ENCODE measurements at regions not wholly inside any gene's neighbourhood (a gene's known extent, or its start where the extent isn't known, plus 50 kb on each side); places are given as distances from the start of the nearest gene placed in this dataset.

DNA sequence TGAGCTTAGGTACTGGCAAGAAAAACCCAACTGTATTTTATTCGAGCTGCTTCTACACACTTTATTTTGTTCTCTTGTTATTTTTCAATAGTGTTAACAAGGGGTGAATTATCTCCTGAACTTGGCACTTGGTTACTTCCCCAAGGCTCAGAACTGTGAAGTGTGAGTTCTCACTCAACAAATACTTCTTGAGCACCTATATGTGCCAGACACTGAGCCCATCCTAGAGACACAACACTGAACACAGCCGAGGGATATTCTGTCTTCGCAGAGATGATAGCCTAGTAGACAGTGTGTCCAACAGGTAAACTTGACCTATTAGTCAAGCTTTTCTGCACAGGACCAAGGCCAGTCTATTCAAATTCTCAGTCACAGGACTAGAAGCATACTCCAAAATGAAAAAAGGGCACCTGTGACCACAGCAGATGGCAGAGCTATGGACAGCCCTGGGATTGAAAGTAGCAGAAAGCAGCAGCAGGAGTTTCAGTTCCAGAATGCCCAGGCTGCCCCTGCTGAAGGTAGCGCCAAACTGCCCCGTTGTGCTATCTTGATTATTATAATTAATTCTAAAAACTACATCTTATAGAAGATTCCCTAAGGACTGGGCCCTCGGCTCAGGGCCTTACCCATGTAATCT is 77.8 kb upstream of the TAB2 start:
- no peak overlapping the region for H3K4me2 ChIP-seq (ENCODE audit: insufficient read depth, low read length)
- ATAC-seq (no peak), FAIRE-seq (no peak), DNase-seq (ENCODE audit: extremely low read depth in 1 of 4, low spot score in 3 of 4) (no peak)
- H3K9me3 ChIP-seq (replicated peaks; ENCODE audit: control insufficient read depth, insufficient read depth, low read depth, low read length), result no peaks in the 10 kb centered on the region
- no peaks in the 10 kb centered on the region for H3K79me2 ChIP-seq (ENCODE audit: control insufficient read depth, insufficient read depth, low read length)
- H3K9me1 ChIP-seq (ENCODE audit: control insufficient read depth, insufficient read depth, low read length), result no peaks in the 10 kb centered on the region
- TF ChIP-seq ZNF274 (IDR thresholded peaks at IDR 0.05; ENCODE audit: borderline replicate concordance, low read depth, low read length) (peak; percentile 44; the same call in 1 of the 2 replicates), ZFX (CRISPR knock-in tag; IDR thresholded peaks at IDR 0.05) (no peak)
- H2AFZ ChIP-seq (ENCODE audit: low read depth, low read length), result no peak overlapping the region
- no peaks in the 10 kb centered on the region; a peak in 1 of 5 replicates for H3K4me1 ChIP-seq (replicated peaks in 1 of 2; ENCODE audit: control insufficient read depth in 2 of 2, insufficient read depth in 2 of 2, low read length in 2 of 2)
- no TSS peak for BruUV-seq (replicated peaks)
- no peaks in the 10 kb centered on the region for H4K20me1 ChIP-seq (replicated peaks; ENCODE audit: control insufficient read depth, insufficient read depth, low read length)
- no peak overlapping the region for H3K9ac ChIP-seq (ENCODE audit: insufficient read depth in 1 of 2, low read depth in 2 of 2, low read length in 2 of 2)
- WGBS (ENCODE audit: insufficient coverage, low coverage, missing lambda C conversion rate), result 24% methylated on average over 6 of the region's 6 CpGs
- ChIA-PET CTCF (ENCODE audit: low intra/inter-chr PET ratio) (no interaction called here), POLR2A (interaction anchor here (0.9 to 1.1 kb wide), 3 partner anchors 14 to 20 kb away, joined by 3 read pairs; no protein-coding TSS in a partner anchor)
- in situ Hi-C loops (cut with MboI), result no loop called here
- H3K4me3 ChIP-seq, result no peak overlapping the region
- intact Hi-C loops (cut with micrococcal nuclease), result no loop called here
- peaks cover 2 to 6% of the 10 kb centered on the region in 2 experiments; a peak in 1 of 5 replicates for H3K27me3 ChIP-seq (ENCODE audit: control insufficient read depth in 2 of 2, insufficient read depth in 2 of 2, low read length in 2 of 2)
- no peak overlapping the region for H3K27ac ChIP-seq (ENCODE audit: extremely low read depth, low read depth, low read length)
- H3K36me3 ChIP-seq (ENCODE audit: control insufficient read depth, insufficient read depth, low read length), result no peaks in the 10 kb centered on the region

DNA sequence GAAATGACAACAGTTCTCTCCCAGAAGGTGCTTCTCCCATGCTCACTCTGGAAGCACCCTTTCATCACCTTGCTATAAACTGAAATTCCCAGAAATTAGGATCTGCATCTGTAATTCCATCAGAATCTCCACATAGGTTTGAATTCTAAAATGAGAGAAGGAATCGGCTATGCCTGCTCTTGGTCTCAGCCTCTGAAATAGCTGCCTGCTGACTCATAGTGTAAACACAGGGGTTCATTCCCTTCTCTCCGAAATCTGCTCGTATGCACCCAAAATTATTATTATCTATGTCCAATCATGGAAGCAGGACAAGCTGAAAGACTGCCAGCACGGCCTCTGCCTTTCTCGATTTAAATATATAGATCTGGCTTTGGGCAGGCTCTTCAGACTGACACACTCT is 74.6 kb upstream of the TAB2 start:
- H3K4me2 ChIP-seq (ENCODE audit: insufficient read depth, low read length), result no peak overlapping the region
- BruUV-seq (replicated peaks), result no TSS peak
- no peak overlapping the region for H3K4me3 ChIP-seq
- FAIRE-seq (no peak), ATAC-seq (no peak), DNase-seq (ENCODE audit: extremely low read depth in 1 of 4, low spot score in 3 of 4) (no peak)
- H3K36me3 ChIP-seq (ENCODE audit: control insufficient read depth, insufficient read depth, low read length), result no peaks in the 10 kb centered on the region
- no peaks in the 10 kb centered on the region for H4K20me1 ChIP-seq (replicated peaks; ENCODE audit: control insufficient read depth, insufficient read depth, low read length)
- WGBS (ENCODE audit: insufficient coverage, low coverage, missing lambda C conversion rate), result 1% methylated on average over 5 of the region's 5 CpGs
- peaks cover 0 to 10% of the 10 kb centered on the region in 2 experiments; a peak in 2 of 5 replicates for H3K4me1 ChIP-seq (replicated peaks in 1 of 2; ENCODE audit: control insufficient read depth in 2 of 2, insufficient read depth in 2 of 2, low read length in 2 of 2)
- H3K9ac ChIP-seq (ENCODE audit: insufficient read depth in 1 of 2, low read depth in 2 of 2, low read length in 2 of 2), result no peak overlapping the region
- ChIA-PET POLR2A (interaction anchor here (2.0 kb wide), 1 partner anchor 12 kb away, joined by 4 read pairs; no protein-coding TSS in a partner anchor), CTCF (ENCODE audit: low intra/inter-chr PET ratio) (no interaction called here)
- in situ Hi-C loops (cut with MboI) (no loop called here), intact Hi-C loops (cut with micrococcal nuclease) (no loop called here)
- no peaks in the 10 kb centered on the region for H3K9me1 ChIP-seq (ENCODE audit: control insufficient read depth, insufficient read depth, low read length)
- no peaks in the 10 kb centered on the region for H3K9me3 ChIP-seq (replicated peaks; ENCODE audit: control insufficient read depth, insufficient read depth, low read depth, low read length)
- peaks cover 6 to 18% of the 10 kb centered on the region in 2 experiments; a peak in 3 of 5 replicates for H3K27me3 ChIP-seq (ENCODE audit: control insufficient read depth in 2 of 2, insufficient read depth in 2 of 2, low read length in 2 of 2)
- no peak overlapping the region for H3K27ac ChIP-seq (ENCODE audit: extremely low read depth, low read depth, low read length)
- no peaks in the 10 kb centered on the region for H3K79me2 ChIP-seq (ENCODE audit: control insufficient read depth, insufficient read depth, low read length)
- H2AFZ ChIP-seq (ENCODE audit: low read depth, low read length), result no peak overlapping the region
- TF ChIP-seq FOSL1 (tag; conservative IDR thresholded peaks at IDR 0.05) (peak; percentile 87), TAF1 (IDR thresholded peaks at IDR 0.05; ENCODE audit: control insufficient read depth, extremely low read depth, insufficient read depth, low read length, severe bottlenecking) (no peak), MAFK (IDR thresholded peaks at IDR 0.05; ENCODE audit: low read length) (peak; percentile 38; the same call in 1 of the 2 replicates), FOXA3 (CRISPR knock-in tag; conservative IDR thresholded peaks at IDR 0.05 in 1 of 2, IDR thresholded peaks at IDR 0.05 in 1 of 2) (peak; percentile 91 to 94; a peak in 3 of 4 replicates), SP1 (CRISPR knock-in tag; IDR thresholded peaks at IDR 0.05) (no peak), ZC3H11A (IDR thresholded peaks at IDR 0.05; ENCODE audit: low read depth, low read length) (no peak), ILF3 (IDR thresholded peaks at IDR 0.05; ENCODE audit: borderline replicate concordance) (no peak), MAFF (IDR thresholded peaks at IDR 0.05; ENCODE audit: low read length) (peak; percentile 5; the same call in 1 of the 2 replicates)
- TF ChIP-seq, protein P1, sequence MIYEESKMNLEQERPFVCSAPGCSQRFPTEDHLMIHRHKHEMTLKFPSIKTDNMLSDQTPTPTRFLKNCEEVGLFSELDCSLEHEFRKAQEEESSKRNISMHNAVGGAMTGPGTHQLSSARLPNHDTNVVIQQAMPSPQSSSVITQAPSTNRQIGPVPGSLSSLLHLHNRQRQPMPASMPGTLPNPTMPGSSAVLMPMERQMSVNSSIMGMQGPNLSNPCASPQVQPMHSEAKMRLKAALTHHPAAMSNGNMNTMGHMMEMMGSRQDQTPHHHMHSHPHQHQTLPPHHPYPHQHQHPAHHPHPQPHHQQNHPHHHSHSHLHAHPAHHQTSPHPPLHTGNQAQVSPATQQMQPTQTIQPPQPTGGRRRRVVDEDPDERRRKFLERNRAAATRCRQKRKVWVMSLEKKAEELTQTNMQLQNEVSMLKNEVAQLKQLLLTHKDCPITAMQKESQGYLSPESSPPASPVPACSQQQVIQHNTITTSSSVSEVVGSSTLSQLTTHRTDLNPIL (CRISPR knock-in tag; IDR thresholded peaks at IDR 0.05), result no peak
- TF ChIP-seq, protein P2, sequence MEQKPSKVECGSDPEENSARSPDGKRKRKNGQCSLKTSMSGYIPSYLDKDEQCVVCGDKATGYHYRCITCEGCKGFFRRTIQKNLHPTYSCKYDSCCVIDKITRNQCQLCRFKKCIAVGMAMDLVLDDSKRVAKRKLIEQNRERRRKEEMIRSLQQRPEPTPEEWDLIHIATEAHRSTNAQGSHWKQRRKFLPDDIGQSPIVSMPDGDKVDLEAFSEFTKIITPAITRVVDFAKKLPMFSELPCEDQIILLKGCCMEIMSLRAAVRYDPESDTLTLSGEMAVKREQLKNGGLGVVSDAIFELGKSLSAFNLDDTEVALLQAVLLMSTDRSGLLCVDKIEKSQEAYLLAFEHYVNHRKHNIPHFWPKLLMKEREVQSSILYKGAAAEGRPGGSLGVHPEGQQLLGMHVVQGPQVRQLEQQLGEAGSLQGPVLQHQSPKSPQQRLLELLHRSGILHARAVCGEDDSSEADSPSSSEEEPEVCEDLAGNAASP (IDR thresholded peaks at IDR 0.05), result no peak
